ENCODE measurements at regions not wholly inside any gene's neighbourhood (a gene's known extent, or its start where the extent isn't known, plus 50 kb on each side); places are given as distances from the start of the nearest gene placed in this dataset.

GRCh38 chr9:108383796-108384195 lies 472.0 kb downstream of the ACTL7B start:
- Histone ChIP-seq H3K4me2 (ENCODE audit: low read depth, low read length, poor library complexity, severe bottlenecking) (no peak overlapping the region), H3K36me3 (ENCODE audit: insufficient read depth, low read length) (no peaks in the 10 kb centered on the region), H3K4me1 (ENCODE audit: insufficient read depth, low read length, poor library complexity, severe bottlenecking) (no peaks in the 10 kb centered on the region), H3K27me3 (ENCODE audit: insufficient read depth, low read length, poor library complexity, severe bottlenecking) (no peaks in the 10 kb centered on the region), H3K79me2 (ENCODE audit: insufficient read depth, low read length) (no peaks in the 10 kb centered on the region), H3K9me3 (ENCODE audit: insufficient read depth, low read depth, low read length) (no peaks in the 10 kb centered on the region), H3K4me3 (ENCODE audit: low read length, poor library complexity, severe bottlenecking) (no peak overlapping the region), H4K20me1 (ENCODE audit: insufficient read depth, low read length, poor library complexity, severe bottlenecking) (no peaks in the 10 kb centered on the region), H3F3A (ENCODE audit: low read depth) (no peaks in the 10 kb centered on the region), H2AFZ (ENCODE audit: low read length) (no peak overlapping the region), H3K9me2 (replicated peaks; ENCODE audit: low read depth, low read length) (no peaks in the 10 kb centered on the region), H3K9ac (ENCODE audit: low read depth, low read length, poor library complexity, severe bottlenecking) (no peak overlapping the region)
- TF ChIP-seq CTCF (conservative IDR thresholded peaks at IDR 0.05; ENCODE audit: low read length) (no peak), EZH2phosphoT487 (IDR thresholded peaks at IDR 0.05; ENCODE audit: borderline replicate concordance) (no peak)

DNA sequence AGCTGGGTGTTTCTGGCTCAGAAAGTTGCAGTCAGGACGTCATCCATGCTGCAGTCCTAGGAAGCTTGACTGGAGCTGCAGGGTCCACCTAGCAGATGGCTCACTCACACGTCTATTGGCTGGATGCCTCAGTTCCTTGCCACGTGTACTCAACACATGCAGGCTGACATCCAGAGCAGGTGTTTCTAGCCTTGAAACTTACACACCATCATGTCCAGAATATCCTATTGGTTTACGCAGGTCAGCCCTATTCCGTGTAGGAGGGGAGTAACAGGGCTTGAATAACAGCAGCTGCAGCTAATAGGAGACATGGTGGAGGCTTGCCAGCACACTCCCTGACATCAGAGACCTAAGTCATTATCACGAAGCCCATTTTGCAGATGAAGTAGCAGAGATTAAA lies 473.5 kb downstream of the ACTL7B start:
- no peaks in the 10 kb centered on the region for H3K36me3 ChIP-seq (ENCODE audit: insufficient read depth, low read length)
- H3K4me1 ChIP-seq (ENCODE audit: insufficient read depth, low read length, poor library complexity, severe bottlenecking): no peaks in the 10 kb centered on the region
- no peaks in the 10 kb centered on the region for H3K9me2 ChIP-seq (replicated peaks; ENCODE audit: low read depth, low read length)
- TF ChIP-seq EZH2phosphoT487 (IDR thresholded peaks at IDR 0.05; ENCODE audit: borderline replicate concordance) (no peak), CTCF (conservative IDR thresholded peaks at IDR 0.05; ENCODE audit: low read length) (no peak)
- no peaks in the 10 kb centered on the region for H3F3A ChIP-seq (ENCODE audit: low read depth)
- H3K27me3 ChIP-seq (ENCODE audit: insufficient read depth, low read length, poor library complexity, severe bottlenecking): no peaks in the 10 kb centered on the region
- H3K79me2 ChIP-seq (ENCODE audit: insufficient read depth, low read length): no peaks in the 10 kb centered on the region
- H2AFZ ChIP-seq (ENCODE audit: low read length): no peak overlapping the region
- no peaks in the 10 kb centered on the region for H3K9me3 ChIP-seq (ENCODE audit: insufficient read depth, low read depth, low read length)
- H4K20me1 ChIP-seq (ENCODE audit: insufficient read depth, low read length, poor library complexity, severe bottlenecking): no peaks in the 10 kb centered on the region
- no peak overlapping the region for H3K4me3 ChIP-seq (ENCODE audit: low read length, poor library complexity, severe bottlenecking)
- no peak overlapping the region for H3K4me2 ChIP-seq (ENCODE audit: low read depth, low read length, poor library complexity, severe bottlenecking)
- no peak overlapping the region for H3K9ac ChIP-seq (ENCODE audit: low read depth, low read length, poor library complexity, severe bottlenecking)

- H3K4me3 ChIP-seq (ENCODE audit: low read length, poor library complexity, severe bottlenecking): no peak overlapping the region
- H3K4me1 ChIP-seq (ENCODE audit: insufficient read depth, low read length, poor library complexity, severe bottlenecking): no peaks in the 10 kb centered on the region
- H4K20me1 ChIP-seq (ENCODE audit: insufficient read depth, low read length, poor library complexity, severe bottlenecking): no peaks in the 10 kb centered on the region
- H3K9ac ChIP-seq (ENCODE audit: low read depth, low read length, poor library complexity, severe bottlenecking): no peak overlapping the region
- TF ChIP-seq EZH2phosphoT487 (IDR thresholded peaks at IDR 0.05; ENCODE audit: borderline replicate concordance) (no peak), CTCF (conservative IDR thresholded peaks at IDR 0.05; ENCODE audit: low read length) (no peak)
- no peaks in the 10 kb centered on the region for H3F3A ChIP-seq (ENCODE audit: low read depth)
- no peaks in the 10 kb centered on the region for H3K9me3 ChIP-seq (ENCODE audit: insufficient read depth, low read depth, low read length)
- no peak overlapping the region for H2AFZ ChIP-seq (ENCODE audit: low read length)
- no peaks in the 10 kb centered on the region for H3K27me3 ChIP-seq (ENCODE audit: insufficient read depth, low read length, poor library complexity, severe bottlenecking)
- H3K9me2 ChIP-seq (replicated peaks; ENCODE audit: low read depth, low read length): no peaks in the 10 kb centered on the region
- no peaks in the 10 kb centered on the region for H3K79me2 ChIP-seq (ENCODE audit: insufficient read depth, low read length)
- no peak overlapping the region for H3K4me2 ChIP-seq (ENCODE audit: low read depth, low read length, poor library complexity, severe bottlenecking)
- H3K36me3 ChIP-seq (ENCODE audit: insufficient read depth, low read length): no peaks in the 10 kb centered on the region
Observed at GRCh38 chr9:108377881-108378280, 477.9 kb downstream of the ACTL7B start.

Data from Loucy (cell line).